GM21619 (cell line): ENCODE measurements at regions not wholly inside any gene's neighbourhood (a gene's known extent, or its start where the extent isn't known, plus 50 kb on each side); places are given as distances from the start of the nearest gene placed in this dataset.

Experiments used
- ATAC-seq: cut with Tn5 transposase; IDR thresholded peaks from one replicate; pipeline ENCODE4 v1.9.1; 2021; ENCODE audit not compliant: unreplicated experiment

- ATAC-seq: no peak
These were observed 154.0 kb upstream of the PPP2R2D start for GRCh38 chr10:131746785-131747184.

GRCh38 chr10:131747251-131747650 lies 153.6 kb upstream of the PPP2R2D start:
- no peak for ATAC-seq

DNA sequence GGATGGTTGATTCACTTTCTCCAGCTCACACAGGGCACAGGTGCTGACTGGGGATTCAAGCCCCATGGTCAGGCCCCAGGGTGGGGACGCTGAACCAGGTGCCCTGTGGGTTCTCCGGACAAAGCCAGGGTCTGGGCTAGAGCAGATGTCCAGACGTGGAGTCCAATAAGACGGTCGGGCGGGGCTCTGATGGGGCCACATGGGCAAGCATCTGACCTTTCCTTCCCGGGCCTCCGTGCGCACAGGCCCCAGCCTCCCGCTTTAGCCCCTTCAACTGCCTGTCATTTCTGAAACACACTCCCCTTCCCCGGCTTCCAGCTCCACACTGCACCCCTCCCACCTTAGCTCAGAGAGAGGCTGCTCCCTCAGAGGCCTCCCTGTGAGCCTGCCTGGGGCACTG lies 153.0 kb upstream of the PPP2R2D start:
- no peak for ATAC-seq

DNA sequence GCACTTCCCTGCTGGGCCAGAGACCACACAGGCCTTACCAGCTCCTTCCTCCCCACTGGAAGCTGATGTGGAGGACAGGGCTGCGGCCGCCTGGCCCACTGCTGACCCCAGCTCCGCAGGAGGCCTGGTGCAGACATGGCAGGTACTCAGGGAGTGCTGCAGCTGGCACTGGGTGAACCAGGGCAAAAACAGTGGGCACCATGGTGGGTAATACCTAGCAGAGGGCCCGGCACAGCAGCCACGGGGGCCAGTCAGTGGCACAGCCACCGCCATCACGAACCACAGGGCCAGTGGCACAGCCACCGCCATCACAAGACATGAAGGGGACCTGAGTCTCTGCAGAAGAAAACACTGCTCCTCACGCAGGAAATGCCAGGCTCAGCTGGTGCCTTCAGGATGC lies 152.6 kb upstream of the PPP2R2D start:
- ATAC-seq: no peak

DNA sequence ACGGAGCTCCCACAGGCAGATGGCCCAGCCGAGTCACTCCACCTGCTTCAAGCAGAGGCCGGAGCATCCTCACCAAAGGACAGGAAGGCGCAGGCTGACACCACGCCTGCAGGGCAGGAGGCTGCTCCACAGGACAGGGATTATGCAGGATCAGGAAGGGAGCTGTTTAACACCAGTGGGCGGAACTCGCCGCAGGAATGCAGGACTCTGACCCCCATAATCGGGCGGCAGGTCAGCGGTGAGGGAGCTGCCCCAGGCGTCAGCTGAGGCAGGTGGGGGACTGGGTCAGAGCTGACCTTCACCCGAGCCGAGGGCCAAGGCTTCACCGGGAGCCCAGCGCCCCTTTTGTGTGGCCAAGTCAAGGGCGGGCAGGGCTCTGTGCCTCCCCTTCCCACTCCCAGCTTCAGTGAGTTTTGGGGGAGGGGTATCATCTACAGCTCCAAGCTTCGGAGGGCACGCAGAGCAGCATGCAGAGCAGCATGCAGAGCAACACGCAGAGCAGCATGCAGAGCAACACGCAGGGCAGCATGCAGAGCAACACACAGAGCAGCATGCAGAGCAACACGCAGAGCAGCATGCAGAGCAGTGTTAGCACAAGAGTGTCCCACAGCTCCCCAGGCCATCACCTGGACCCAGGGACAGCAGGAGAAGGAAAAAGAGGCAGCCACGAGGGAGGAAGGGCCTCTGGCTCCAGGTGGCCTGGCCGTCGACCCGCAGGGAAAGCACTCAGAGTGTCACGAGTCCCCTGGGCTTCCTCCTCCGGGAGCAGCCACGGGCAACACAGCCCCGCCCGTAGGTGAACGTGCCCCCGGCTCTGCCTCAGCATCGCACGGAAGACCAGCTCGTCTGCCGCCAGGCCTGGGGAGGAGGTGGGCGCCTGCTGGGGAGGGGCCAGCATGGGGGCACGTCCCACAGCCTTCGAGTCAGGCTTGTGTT lies 151.7 kb upstream of the PPP2R2D start:
- ATAC-seq: no peak

DNA sequence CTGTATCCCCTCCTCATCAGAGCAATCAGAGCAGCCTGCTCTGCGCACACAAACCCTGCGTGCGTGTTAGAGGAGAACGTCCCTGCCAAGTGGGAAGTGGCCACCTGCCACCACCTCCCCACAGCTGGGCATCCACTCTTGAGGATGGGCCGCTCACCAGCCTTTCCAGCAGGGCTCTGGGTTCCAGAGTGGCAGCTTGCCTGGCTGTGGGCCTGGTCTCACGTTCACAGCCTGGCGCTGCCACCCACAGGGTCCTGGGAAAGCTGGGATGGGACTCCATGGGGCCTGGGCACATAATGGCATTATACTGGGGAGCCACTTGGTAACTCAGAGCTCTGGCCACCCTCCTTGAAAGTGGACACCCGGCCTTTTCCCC lies 151.1 kb upstream of the PPP2R2D start:
- no peak for ATAC-seq

GRCh38 chr10:131750171-131750895 lies 150.5 kb upstream of the PPP2R2D start:
- no peak for ATAC-seq

- ATAC-seq: no peak
These were observed 149.6 kb upstream of the PPP2R2D start for GRCh38 chr10:131750973-131751826.

- ATAC-seq: no peak
These were observed 148.7 kb upstream of the PPP2R2D start for GRCh38 chr10:131751827-131752775.

- ATAC-seq: no peak
These were observed 147.5 kb upstream of the PPP2R2D start for GRCh38 chr10:131753336-131753735.

DNA sequence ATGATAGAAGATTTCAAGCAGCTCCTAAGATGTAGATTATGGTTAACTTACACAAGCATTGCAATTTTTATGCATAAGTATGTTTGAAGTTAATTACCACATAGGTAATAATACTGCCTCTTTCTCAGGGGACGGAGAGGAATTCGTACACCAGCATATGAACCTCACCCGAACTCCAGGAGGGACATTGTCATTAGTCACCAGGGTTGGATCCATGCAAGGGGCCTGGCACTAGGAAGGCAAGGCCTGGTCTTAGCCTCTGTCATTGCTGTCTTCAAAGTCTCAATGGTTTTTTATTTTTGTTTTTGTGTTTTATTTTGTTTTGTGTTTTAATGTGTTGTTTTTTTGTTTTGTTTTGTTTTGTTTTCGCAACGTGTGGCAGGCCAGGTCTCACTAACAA lies 145.6 kb upstream of the PPP2R2D start:
- ATAC-seq: no peak

DNA sequence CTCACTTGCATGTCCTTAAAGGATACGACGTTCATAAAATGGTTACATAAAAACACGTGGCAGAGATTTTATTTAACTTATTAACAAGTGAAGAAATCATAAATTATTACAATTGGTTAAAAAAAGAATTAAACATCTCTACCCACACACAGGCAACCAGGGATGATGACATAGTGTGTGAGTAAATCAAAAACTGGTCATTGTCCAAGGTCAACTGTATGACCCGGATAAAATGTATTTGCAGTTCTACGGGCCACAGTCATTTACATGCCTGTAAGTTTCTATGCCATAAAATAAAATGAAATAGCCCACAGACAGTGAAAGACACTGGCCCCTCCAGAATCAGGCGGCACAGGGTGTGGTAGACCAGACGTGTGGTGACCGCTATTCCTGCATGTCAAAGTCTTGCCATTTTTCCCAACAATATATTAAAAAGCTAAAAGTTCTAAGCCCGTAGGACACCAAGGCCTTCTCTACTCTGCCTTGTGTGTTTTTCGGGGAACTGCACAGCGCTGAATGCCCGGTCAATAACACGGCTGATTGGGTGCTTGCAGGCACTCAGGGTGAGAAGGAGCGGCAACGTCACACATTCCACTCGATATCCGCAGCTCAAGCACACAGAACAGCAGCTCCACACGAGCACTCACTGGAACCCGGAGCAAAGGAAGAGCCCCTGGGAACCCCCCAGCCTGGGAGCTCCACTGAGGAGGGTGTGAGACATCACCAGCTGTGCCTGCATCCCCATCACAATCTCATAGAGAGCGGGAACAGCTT lies 143.3 kb upstream of the PPP2R2D start:
- no peak for ATAC-seq

- ATAC-seq: no peak
These were observed 142.5 kb upstream of the PPP2R2D start for GRCh38 chr10:131758062-131758938.

DNA sequence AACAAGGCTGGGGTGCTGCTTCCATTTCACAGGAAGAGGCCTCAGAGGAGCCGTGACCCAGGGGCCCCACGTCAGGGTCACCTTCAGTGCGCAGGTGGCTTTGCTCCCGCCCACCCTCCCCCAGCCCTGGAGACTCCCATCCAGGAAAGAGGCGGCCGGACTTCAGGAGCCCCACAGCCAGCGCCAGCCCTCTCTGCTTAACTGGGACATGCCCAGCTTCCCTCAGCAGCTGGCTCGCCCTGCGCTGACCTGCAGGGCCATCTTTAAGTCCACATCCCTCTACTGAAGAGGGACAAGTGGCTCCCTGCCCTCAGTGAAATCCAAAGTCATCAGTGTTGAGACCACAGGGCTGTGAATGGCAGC lies 141.9 kb upstream of the PPP2R2D start:
- no peak for ATAC-seq

DNA sequence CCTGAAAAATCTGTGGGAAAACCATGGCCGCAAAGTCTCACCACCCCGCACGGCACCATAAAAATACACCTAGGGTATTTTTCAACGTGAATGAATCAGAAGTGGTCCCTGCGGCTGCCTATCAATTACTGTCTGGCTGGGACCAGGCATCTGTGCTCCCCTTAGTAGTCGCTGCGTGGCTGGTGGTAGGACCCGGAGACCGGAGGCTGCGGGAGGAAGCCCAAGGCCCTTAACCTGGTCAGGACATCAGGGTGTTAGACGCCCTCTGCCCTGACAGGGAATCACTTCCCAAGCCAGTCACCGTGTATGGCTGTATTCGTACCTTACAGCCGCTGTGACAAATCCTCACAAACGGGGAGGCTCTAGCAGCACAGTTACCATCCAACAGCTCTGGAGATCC lies 141.5 kb upstream of the PPP2R2D start:
- ATAC-seq: no peak

- no peak for ATAC-seq
These were observed 140.2 kb upstream of the PPP2R2D start for GRCh38 chr10:131760416-131761166.

GRCh38 chr10:131762789-131763696 lies 137.8 kb upstream of the PPP2R2D start:
- ATAC-seq: no peak
